HepG2 (cell line): ENCODE measurements at regions not wholly inside any gene's neighbourhood (a gene's known extent, or its start where the extent isn't known, plus 50 kb on each side); places are given as distances from the start of the nearest gene placed in this dataset.

Experiments used
- ATAC-seq: fragments of 200-7000 bp; cut with Tn5 transposase; 3 replicates; pipeline ENCODE4 v1.9.1; 2020; ENCODE audit warnings: mild to moderate bottlenecking, moderate library complexity
- BruUV-seq: library from RNA; stranded (reverse); fragments of 400-500 nt; replicated peaks from 2 replicates; lab custom pipeline; 2021; lab: Mats Ljungman, UMichigan
- CTCF ChIA-PET: fragments of 300-600 bp; formaldehyde crosslinking; extraction: SDS; loops from one replicate; lab custom pipeline; 2021; ENCODE audit warnings: low total read pairs, inconsistent platforms, low intra/inter-chr PET ratio; lab: Yijun Ruan, JAX
- POLR2A ChIA-PET: fragments of 350-600 bp; sonication (Branson Sonifier 250); formaldehyde crosslinking; loops from one replicate; lab custom pipeline; 2020; ENCODE audit warnings: antibody characterized with exemption, inconsistent platforms; lab: Yijun Ruan, JAX
- DNase-seq: peaks from one replicate; pipeline ENCODE4 v3.0.0-alpha.2; 2015; ENCODE audit warnings: low spot score
- FAIRE-seq: peaks from 3 replicates; lab custom pipeline; 2011; peaks lifted over from hg19 to GRCh38; lab: Jason Lieb, UNC
- H2AFZ ChIP-seq: one replicate; pipeline ENCODE4 v1.6.1; 2011; ENCODE audit warnings: low read length, inconsistent platforms
- H3K27ac ChIP-seq: fragments of 300-600 bp; 3 replicates; pipeline ENCODE4 v1.8.0; 2011; ENCODE audit warnings: mixed run types, mild to moderate bottlenecking, mixed read lengths, low read length, inconsistent platforms; ENCODE audit not compliant: insufficient read depth; ENCODE audit errors: extremely low read length
- H3K27me3 ChIP-seq, 2 experiments: fragments of 200-600 bp in 1 of 2; 2 replicates in 1 of 2; 3 replicates in 1 of 2; pipeline versions ENCODE4 v1.6.0 to v1.8.0; 2011; ENCODE audit warnings: low read length in 2 of 2, mild to moderate bottlenecking in 2 of 2, moderate library complexity in 2 of 2, inconsistent platforms in 1 of 2; ENCODE audit not compliant: insufficient read depth in 2 of 2, control insufficient read depth in 1 of 2
- H3K36me3 ChIP-seq, 2 experiments: fragments of 200-600 bp in 1 of 2; replicated peaks in 1 of 2; 2 replicates in 1 of 2; 3 replicates in 1 of 2; pipeline versions ENCODE4 v1.5.1 to v1.8.0; 2011; ENCODE audit warnings: low read length in 2 of 2, inconsistent platforms in 1 of 2; ENCODE audit not compliant: insufficient read depth in 2 of 2, control insufficient read depth in 1 of 2
- H3K4me1 ChIP-seq: 2 replicates; pipeline ENCODE4 v1.5.1; 2012; ENCODE audit warnings: low read length, inconsistent platforms; ENCODE audit not compliant: insufficient read depth
- H3K4me2 ChIP-seq: 2 replicates; pipeline ENCODE4 v1.6.0; 2011; ENCODE audit warnings: low read depth, low read length, inconsistent platforms
- H3K4me3 ChIP-seq, 3 experiments: fragments of 200-600 bp in 1 of 3; sonication (generic), shearing (Covaris generic) in 1 of 3; replicated peaks in 1 of 3; 2 replicates each; pipeline ENCODE4 v1.5.1; 2011 to 2016; ENCODE audit warnings: low read length in 3 of 3, inconsistent platforms in 2 of 3, low read depth in 2 of 3, mild to moderate bottlenecking in 2 of 3, control low read depth in 1 of 3, mixed read lengths in 1 of 3; ENCODE audit not compliant: insufficient read depth in 1 of 3
- H3K79me2 ChIP-seq: one replicate; pipeline ENCODE4 v1.6.1; 2011; ENCODE audit warnings: low read length, inconsistent platforms; ENCODE audit not compliant: insufficient read depth
- H3K9ac ChIP-seq: 2 replicates; pipeline ENCODE4 v1.6.0; 2011; ENCODE audit warnings: mild to moderate bottlenecking, low read depth, low read length, inconsistent platforms; ENCODE audit not compliant: insufficient read depth
- H3K9me3 ChIP-seq: 2 replicates; pipeline ENCODE4 v1.5.1; 2012; ENCODE audit warnings: mild to moderate bottlenecking, low read length
- H4K20me1 ChIP-seq: 2 replicates; pipeline ENCODE4 v1.6.0; 2011; ENCODE audit warnings: inconsistent platforms, mild to moderate bottlenecking, low read length, moderate library complexity; ENCODE audit not compliant: insufficient read depth
- ARHGAP35 ChIP-seq: sonication (generic); formaldehyde crosslinking; IDR thresholded peaks from 2 replicates; pipeline ENCODE4 v1.9.0; 2022; ENCODE audit warnings: mild to moderate bottlenecking, inconsistent platforms, moderate library complexity, missing genetic modification reagents, borderline replicate concordance
- CENPX ChIP-seq: sonication (generic); formaldehyde crosslinking; IDR thresholded peaks from 2 replicates; pipeline ENCODE4 v1.9.0; 2021; ENCODE audit warnings: mild to moderate bottlenecking, missing genetic modification reagents, moderate library complexity
- GABPA ChIP-seq, 2 experiments: IDR thresholded peaks; 2 replicates each; pipeline ENCODE4 v1.6.1; 2011 to 2016; ENCODE audit warnings: low read depth in 2 of 2, low read length in 1 of 2, missing biosample characterization in 1 of 2, missing genetic modification characterization in 1 of 2
- TARDBP ChIP-seq: sonication (generic); formaldehyde crosslinking; IDR thresholded peaks from 2 replicates; pipeline ENCODE4 v1.8.0; 2022; ENCODE audit warnings: mild to moderate bottlenecking, missing genetic modification reagents
- XBP1 ChIP-seq: sonication (generic); formaldehyde crosslinking; IDR thresholded peaks from 2 replicates; pipeline ENCODE4 v1.5.0; 2020; ENCODE audit warnings: missing genetic modification reagents
- XRCC5 ChIP-seq: fragments of 200-400 bp; formaldehyde crosslinking; optimal IDR thresholded peaks from 2 replicates; pipeline ENCODE3; 2017; ENCODE audit warnings: mild to moderate bottlenecking, low read length
- ZFX ChIP-seq: sonication (generic); formaldehyde crosslinking; IDR thresholded peaks from 2 replicates; pipeline ENCODE4 v1.4.0; 2020; ENCODE audit warnings: mild to moderate bottlenecking, low read depth, missing genetic modification reagents, moderate library complexity
- ZNF264 ChIP-seq: sonication (generic); formaldehyde crosslinking; IDR thresholded peaks from 2 replicates; pipeline ENCODE4 v1.4.0; 2020; ENCODE audit warnings: missing genetic modification reagents
- ZNF432 ChIP-seq: sonication (generic); formaldehyde crosslinking; IDR thresholded peaks from 2 replicates; pipeline ENCODE4 v1.5.0; 2020; ENCODE audit warnings: missing genetic modification reagents, mild to moderate bottlenecking, borderline replicate concordance
- ZNF772 ChIP-seq: sonication (generic); formaldehyde crosslinking; IDR thresholded peaks from 2 replicates; pipeline ENCODE4 v1.5.0; 2020; ENCODE audit warnings: mild to moderate bottlenecking, missing genetic modification reagents
- WGBS: methylation state at CpG from one replicate; pipeline ENCODE4 v1.1.6; 2017; ENCODE audit warnings: low lambda C conversion rate; 5-methylcytosine and 5-hydroxymethylcytosine counted together
- in situ Hi-C: cut with HindIII; loops from 2 replicates; pipeline ENCODE4 v1.10.0; 2017; ENCODE audit warnings: low pct_unique_long_range_greater_than_20kb; ENCODE audit not compliant: extremely low pct_ligation_motif_present
- intact Hi-C: fragments of 100-400 bp; cut with micrococcal nuclease; formaldehyde crosslinking; loops from one replicate; pipeline ENCODE4 v1.10.0; 2022; ENCODE audit not compliant: unreplicated experiment
- TF ChIP-seq, protein P1 (sequence below): sonication (generic); formaldehyde crosslinking; IDR thresholded peaks from 2 replicates; pipeline ENCODE4 v1.9.0; 2021; ENCODE audit warnings: mild to moderate bottlenecking, missing genetic modification reagents
- TF ChIP-seq, protein P2 (sequence below): sonication (generic); formaldehyde crosslinking; IDR thresholded peaks from 2 replicates; pipeline ENCODE4 v1.8.0; 2022; ENCODE audit warnings: mild to moderate bottlenecking, missing genetic modification reagents; ENCODE audit not compliant: insufficient replicate concordance
- TF ChIP-seq, protein P3 (sequence below): sonication (generic); formaldehyde crosslinking; IDR thresholded peaks from 2 replicates; pipeline ENCODE4 v1.5.0; 2020; ENCODE audit warnings: mild to moderate bottlenecking, missing genetic modification reagents

DNA sequence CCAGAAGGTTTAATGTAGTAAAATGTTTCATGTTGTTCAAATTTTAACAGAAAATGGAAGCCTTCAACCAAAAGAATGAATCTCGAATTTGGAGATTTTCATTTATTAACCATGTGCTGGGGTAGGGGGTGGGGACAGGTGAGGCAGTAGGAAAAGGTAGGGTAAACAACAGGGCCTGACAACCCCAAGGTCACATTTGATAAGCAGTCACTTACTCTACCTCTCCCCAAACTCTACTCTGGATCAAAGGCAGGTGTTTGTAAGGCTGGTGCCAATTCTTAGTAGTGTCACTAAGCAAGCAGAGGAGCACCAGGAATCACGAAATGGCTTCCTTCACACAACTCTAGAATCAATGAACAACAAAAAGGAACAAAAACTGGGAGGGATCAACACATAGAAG lies 138.0 kb downstream of the ZFAND4 start:
- peaks cover 1 to 5% of the 10 kb centered on the region in 2 experiments; a peak in 1 of 5 replicates for H3K36me3 ChIP-seq
- ChIA-PET POLR2A (no interaction called here), CTCF (no interaction called here)
- no peak for ATAC-seq
- no peak overlapping the region for H3K4me2 ChIP-seq
- DNase-seq = no peak
- no peaks in the 10 kb centered on the region for H3K27me3 ChIP-seq
- H2AFZ ChIP-seq = no peak overlapping the region
- in situ Hi-C loops (no loop called here), intact Hi-C loops (no loop called here)
- no peak overlapping the region for H3K9ac ChIP-seq
- FAIRE-seq = no peak
- H3K79me2 ChIP-seq = peaks cover 7% of the 10 kb centered on the region
- no peaks in the 10 kb centered on the region for H3K9me3 ChIP-seq
- H3K27ac ChIP-seq = no peak overlapping the region
- no peaks in the 10 kb centered on the region for H4K20me1 ChIP-seq
- WGBS = 93% methylated on average over 2 of the region's 2 CpGs
- no TSS peak for BruUV-seq
- H3K4me1 ChIP-seq = no peaks in the 10 kb centered on the region
- H3K4me3 ChIP-seq = no peak overlapping the region
- TF ChIP-seq CENPX = no peak
- no peak for TF ChIP-seq XBP1 (CRISPR knock-in tag)
- no peak for TF ChIP-seq TARDBP (CRISPR knock-in tag)
- TF ChIP-seq, protein P1, sequence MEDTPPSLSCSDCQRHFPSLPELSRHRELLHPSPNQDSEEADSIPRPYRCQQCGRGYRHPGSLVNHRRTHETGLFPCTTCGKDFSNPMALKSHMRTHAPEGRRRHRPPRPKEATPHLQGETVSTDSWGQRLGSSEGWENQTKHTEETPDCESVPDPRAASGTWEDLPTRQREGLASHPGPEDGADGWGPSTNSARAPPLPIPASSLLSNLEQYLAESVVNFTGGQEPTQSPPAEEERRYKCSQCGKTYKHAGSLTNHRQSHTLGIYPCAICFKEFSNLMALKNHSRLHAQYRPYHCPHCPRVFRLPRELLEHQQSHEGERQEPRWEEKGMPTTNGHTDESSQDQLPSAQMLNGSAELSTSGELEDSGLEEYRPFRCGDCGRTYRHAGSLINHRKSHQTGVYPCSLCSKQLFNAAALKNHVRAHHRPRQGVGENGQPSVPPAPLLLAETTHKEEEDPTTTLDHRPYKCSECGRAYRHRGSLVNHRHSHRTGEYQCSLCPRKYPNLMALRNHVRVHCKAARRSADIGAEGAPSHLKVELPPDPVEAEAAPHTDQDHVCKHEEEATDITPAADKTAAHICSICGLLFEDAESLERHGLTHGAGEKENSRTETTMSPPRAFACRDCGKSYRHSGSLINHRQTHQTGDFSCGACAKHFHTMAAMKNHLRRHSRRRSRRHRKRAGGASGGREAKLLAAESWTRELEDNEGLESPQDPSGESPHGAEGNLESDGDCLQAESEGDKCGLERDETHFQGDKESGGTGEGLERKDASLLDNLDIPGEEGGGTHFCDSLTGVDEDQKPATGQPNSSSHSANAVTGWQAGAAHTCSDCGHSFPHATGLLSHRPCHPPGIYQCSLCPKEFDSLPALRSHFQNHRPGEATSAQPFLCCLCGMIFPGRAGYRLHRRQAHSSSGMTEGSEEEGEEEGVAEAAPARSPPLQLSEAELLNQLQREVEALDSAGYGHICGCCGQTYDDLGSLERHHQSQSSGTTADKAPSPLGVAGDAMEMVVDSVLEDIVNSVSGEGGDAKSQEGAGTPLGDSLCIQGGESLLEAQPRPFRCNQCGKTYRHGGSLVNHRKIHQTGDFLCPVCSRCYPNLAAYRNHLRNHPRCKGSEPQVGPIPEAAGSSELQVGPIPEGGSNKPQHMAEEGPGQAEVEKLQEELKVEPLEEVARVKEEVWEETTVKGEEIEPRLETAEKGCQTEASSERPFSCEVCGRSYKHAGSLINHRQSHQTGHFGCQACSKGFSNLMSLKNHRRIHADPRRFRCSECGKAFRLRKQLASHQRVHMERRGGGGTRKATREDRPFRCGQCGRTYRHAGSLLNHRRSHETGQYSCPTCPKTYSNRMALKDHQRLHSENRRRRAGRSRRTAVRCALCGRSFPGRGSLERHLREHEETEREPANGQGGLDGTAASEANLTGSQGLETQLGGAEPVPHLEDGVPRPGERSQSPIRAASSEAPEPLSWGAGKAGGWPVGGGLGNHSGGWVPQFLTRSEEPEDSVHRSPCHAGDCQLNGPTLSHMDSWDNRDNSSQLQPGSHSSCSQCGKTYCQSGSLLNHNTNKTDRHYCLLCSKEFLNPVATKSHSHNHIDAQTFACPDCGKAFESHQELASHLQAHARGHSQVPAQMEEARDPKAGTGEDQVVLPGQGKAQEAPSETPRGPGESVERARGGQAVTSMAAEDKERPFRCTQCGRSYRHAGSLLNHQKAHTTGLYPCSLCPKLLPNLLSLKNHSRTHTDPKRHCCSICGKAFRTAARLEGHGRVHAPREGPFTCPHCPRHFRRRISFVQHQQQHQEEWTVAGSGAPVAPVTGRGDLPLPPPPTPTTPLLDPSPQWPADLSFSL (CRISPR knock-in tag) = no peak
- no peak for TF ChIP-seq GABPA (IDR thresholded peaks at IDR 0.05; ENCODE audit: low read depth, low read length)
- TF ChIP-seq GABPA (CRISPR knock-in tag; IDR thresholded peaks at IDR 0.05; ENCODE audit: low read depth) = no peak
- no peak for TF ChIP-seq ZNF264
- TF ChIP-seq, protein P2, sequence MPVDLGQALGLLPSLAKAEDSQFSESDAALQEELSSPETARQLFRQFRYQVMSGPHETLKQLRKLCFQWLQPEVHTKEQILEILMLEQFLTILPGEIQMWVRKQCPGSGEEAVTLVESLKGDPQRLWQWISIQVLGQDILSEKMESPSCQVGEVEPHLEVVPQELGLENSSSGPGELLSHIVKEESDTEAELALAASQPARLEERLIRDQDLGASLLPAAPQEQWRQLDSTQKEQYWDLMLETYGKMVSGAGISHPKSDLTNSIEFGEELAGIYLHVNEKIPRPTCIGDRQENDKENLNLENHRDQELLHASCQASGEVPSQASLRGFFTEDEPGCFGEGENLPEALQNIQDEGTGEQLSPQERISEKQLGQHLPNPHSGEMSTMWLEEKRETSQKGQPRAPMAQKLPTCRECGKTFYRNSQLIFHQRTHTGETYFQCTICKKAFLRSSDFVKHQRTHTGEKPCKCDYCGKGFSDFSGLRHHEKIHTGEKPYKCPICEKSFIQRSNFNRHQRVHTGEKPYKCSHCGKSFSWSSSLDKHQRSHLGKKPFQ (CRISPR knock-in tag) = no peak
- TF ChIP-seq, protein P3, sequence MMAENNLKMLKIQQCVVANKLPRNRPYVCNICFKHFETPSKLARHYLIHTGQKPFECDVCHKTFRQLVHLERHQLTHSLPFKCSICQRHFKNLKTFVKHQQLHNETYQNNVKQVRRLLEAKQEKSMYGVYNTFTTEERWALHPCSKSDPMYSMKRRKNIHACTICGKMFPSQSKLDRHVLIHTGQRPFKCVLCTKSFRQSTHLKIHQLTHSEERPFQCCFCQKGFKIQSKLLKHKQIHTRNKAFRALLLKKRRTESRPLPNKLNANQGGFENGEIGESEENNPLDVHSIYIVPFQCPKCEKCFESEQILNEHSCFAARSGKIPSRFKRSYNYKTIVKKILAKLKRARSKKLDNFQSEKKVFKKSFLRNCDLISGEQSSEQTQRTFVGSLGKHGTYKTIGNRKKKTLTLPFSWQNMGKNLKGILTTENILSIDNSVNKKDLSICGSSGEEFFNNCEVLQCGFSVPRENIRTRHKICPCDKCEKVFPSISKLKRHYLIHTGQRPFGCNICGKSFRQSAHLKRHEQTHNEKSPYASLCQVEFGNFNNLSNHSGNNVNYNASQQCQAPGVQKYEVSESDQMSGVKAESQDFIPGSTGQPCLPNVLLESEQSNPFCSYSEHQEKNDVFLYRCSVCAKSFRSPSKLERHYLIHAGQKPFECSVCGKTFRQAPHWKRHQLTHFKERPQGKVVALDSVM (CRISPR knock-in tag) = no peak
- TF ChIP-seq ZFX (CRISPR knock-in tag) = no peak
- no peak for TF ChIP-seq ZNF432
- TF ChIP-seq ZNF772 (CRISPR knock-in tag) = no peak
- no peak for TF ChIP-seq ARHGAP35 (CRISPR knock-in tag)
- no peak for TF ChIP-seq XRCC5
